ENCODE measurements at regions not wholly inside any gene's neighbourhood (a gene's known extent, or its start where the extent isn't known, plus 50 kb on each side); places are given as distances from the start of the nearest gene placed in this dataset.

DNA sequence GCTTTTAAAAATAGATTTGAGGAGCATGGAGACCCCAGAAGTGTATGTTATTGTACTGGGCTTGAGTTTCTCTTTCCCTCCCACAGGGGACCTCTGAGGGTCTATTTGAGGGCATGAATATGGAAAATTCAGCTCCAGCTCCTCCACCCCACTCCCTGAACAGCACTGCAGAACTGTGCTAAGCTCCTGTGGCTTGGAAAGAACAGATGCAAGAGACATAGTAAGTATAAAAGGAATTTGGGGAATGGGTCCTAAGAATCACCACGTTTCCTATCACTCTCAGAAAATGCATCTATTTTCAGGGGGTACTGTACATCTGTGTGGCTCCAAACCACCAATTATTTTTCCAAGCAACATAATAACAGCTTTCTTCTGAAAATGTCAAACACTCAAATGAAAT lies 416.1 kb downstream of the ZNF521 start:
- no peak for TF ChIP-seq POLR2AphosphoS5 (IDR thresholded peaks at IDR 0.05; ENCODE audit: borderline replicate concordance, low read depth, low read length)
- TF ChIP-seq EZH2 (IDR thresholded peaks at IDR 0.05), result no peak
- TF ChIP-seq FOXP2 (optimal IDR thresholded peaks at IDR 0.05; ENCODE audit: control extremely low read depth, extremely low read length, insufficient read depth), result no peak
